ENCODE measurements at regions not wholly inside any gene's neighbourhood (a gene's known extent, or its start where the extent isn't known, plus 50 kb on each side); places are given as distances from the start of the nearest gene placed in this dataset.
"Not testable (repeated sequence)": the region's sequence is repeated elsewhere in the genome, so short reads cannot be mapped to it uniquely, and the experiment has no call there.

DNA sequence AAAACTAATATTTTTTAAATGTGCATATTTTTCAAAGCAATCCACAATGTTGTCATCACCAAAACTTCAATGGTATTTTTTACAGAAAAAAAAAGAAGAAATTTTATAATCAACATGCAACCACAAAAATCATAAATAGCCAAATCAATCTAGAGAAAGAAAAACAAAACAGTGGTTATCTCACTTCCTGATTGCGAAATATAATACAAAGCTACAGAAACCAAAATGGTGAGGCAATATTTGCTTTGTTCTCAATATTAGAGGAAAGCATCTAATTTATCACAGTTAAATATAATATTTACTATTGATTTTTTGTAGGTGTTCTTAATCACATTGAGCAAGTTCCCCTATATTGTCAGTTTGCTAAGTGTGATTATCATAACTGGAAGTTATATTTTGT is 720.7 kb upstream of the ADGRB3 start:
- Histone ChIP-seq H3K36me3 (replicated peaks; ENCODE audit: insufficient read depth, low read depth) (no peaks in the 10 kb centered on the region), H3K79me2 (no peaks in the 10 kb centered on the region), H3K27me3 (no peaks in the 10 kb centered on the region), H3K9me2 (replicated peaks; ENCODE audit: insufficient read depth) (peaks cover 3% of the 10 kb centered on the region), H2AFZ (no peak overlapping the region), H3K27ac (no peak overlapping the region), H4K20me1 (ENCODE audit: insufficient read depth, poor library complexity, severe bottlenecking) (no peaks in the 10 kb centered on the region), H3K4me2 (no peak overlapping the region), H3K4me1 (ENCODE audit: insufficient read depth) (no peaks in the 10 kb centered on the region), H3K4me3 (no peak overlapping the region), H3K9me3 (ENCODE audit: low read depth) (no peaks in the 10 kb centered on the region)
- 83% methylated on average over 1 of the region's 1 CpG for WGBS (ENCODE audit: low lambda C conversion rate, missing lambda C conversion rate)
- TF ChIP-seq EZH2 (IDR thresholded peaks at IDR 0.05; ENCODE audit: borderline replicate concordance), result no peak
- no peak for TF ChIP-seq CTCF (IDR thresholded peaks at IDR 0.05; ENCODE audit: poor library complexity)
- no peak for TF ChIP-seq EZH2phosphoT487 (IDR thresholded peaks at IDR 0.05; ENCODE audit: low read depth, severe bottlenecking, unreplicated experiment)
- no peak for DNase-seq (ENCODE audit: low spot score)

GRCh38 chr6:67909354-67909753 is 725.7 kb upstream of the ADGRB3 start:
- H3K4me3 ChIP-seq, result no peak overlapping the region
- TF ChIP-seq CTCF (IDR thresholded peaks at IDR 0.05; ENCODE audit: poor library complexity) (no peak), EZH2phosphoT487 (IDR thresholded peaks at IDR 0.05; ENCODE audit: low read depth, severe bottlenecking, unreplicated experiment) (no peak), EZH2 (IDR thresholded peaks at IDR 0.05; ENCODE audit: borderline replicate concordance) (no peak)
- no peaks in the 10 kb centered on the region for H4K20me1 ChIP-seq (ENCODE audit: insufficient read depth, poor library complexity, severe bottlenecking)
- H3K9me2 ChIP-seq (replicated peaks; ENCODE audit: insufficient read depth), result peaks cover 3% of the 10 kb centered on the region
- H3K4me1 ChIP-seq (ENCODE audit: insufficient read depth), result no peaks in the 10 kb centered on the region
- WGBS (ENCODE audit: low lambda C conversion rate, missing lambda C conversion rate), result 80% methylated on average over 2 of the region's 2 CpGs
- H2AFZ ChIP-seq, result no peak overlapping the region
- no peaks in the 10 kb centered on the region for H3K36me3 ChIP-seq (replicated peaks; ENCODE audit: insufficient read depth, low read depth)
- H3K9me3 ChIP-seq (ENCODE audit: low read depth), result no peaks in the 10 kb centered on the region
- H3K79me2 ChIP-seq, result no peaks in the 10 kb centered on the region
- no peak for DNase-seq (ENCODE audit: low spot score)
- no peaks in the 10 kb centered on the region for H3K27me3 ChIP-seq
- no peak overlapping the region for H3K4me2 ChIP-seq
- H3K27ac ChIP-seq, result no peak overlapping the region

- 73% methylated on average over 2 of the region's 2 CpGs for WGBS (ENCODE audit: low lambda C conversion rate, missing lambda C conversion rate)
- Histone ChIP-seq H3K79me2 (no peaks in the 10 kb centered on the region), H4K20me1 (ENCODE audit: insufficient read depth, poor library complexity, severe bottlenecking) (no peaks in the 10 kb centered on the region)
Observed at GRCh38 chr6:67908379-67908778, 726.7 kb upstream of the ADGRB3 start.

DNA sequence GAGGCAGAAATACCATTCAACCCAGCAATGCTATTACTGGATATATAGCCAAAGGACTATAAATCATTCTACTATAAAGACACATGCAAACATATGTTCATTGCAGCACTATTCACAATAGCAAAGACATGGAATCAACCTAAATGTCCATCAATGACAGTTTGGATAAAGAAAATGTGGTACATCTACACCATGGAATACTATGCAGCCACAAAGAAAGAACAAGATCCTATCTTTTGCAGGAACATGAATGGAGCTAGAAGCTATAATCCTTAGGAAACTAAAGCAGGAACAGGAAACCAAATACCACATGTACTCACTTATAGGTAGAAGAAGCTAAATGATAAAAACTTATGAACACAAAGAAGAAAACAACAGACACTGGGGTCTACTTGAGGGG is 730.3 kb upstream of the ADGRB3 start:
- H3K4me1 ChIP-seq (ENCODE audit: insufficient read depth); H3K4me2 ChIP-seq; H3K27ac ChIP-seq; H3K9me2 ChIP-seq (replicated peaks; ENCODE audit: insufficient read depth); H3K36me3 ChIP-seq (replicated peaks; ENCODE audit: insufficient read depth, low read depth); H3K27me3 ChIP-seq; H2AFZ ChIP-seq; H3K4me3 ChIP-seq; H3K9me3 ChIP-seq (ENCODE audit: low read depth); DNase-seq (ENCODE audit: low spot score); H3K79me2 ChIP-seq; H4K20me1 ChIP-seq (ENCODE audit: insufficient read depth, poor library complexity, severe bottlenecking): not testable (repeated sequence)

More at GRCh38 chr6:67908379-67908778, 726.7 kb upstream of the ADGRB3 start:
- Histone ChIP-seq H3K27me3 (no peaks in the 10 kb centered on the region), H3K4me3 (no peak overlapping the region), H3K9me3 (ENCODE audit: low read depth) (no peaks in the 10 kb centered on the region), H3K36me3 (replicated peaks; ENCODE audit: insufficient read depth, low read depth) (no peaks in the 10 kb centered on the region), H2AFZ (no peak overlapping the region), H3K4me1 (ENCODE audit: insufficient read depth) (no peaks in the 10 kb centered on the region), H3K4me2 (no peak overlapping the region), H3K27ac (no peak overlapping the region), H3K9me2 (replicated peaks; ENCODE audit: insufficient read depth) (peaks cover 3% of the 10 kb centered on the region)
- TF ChIP-seq CTCF (IDR thresholded peaks at IDR 0.05; ENCODE audit: poor library complexity), result no peak
- TF ChIP-seq EZH2 (IDR thresholded peaks at IDR 0.05; ENCODE audit: borderline replicate concordance), result no peak
- TF ChIP-seq EZH2phosphoT487 (IDR thresholded peaks at IDR 0.05; ENCODE audit: low read depth, severe bottlenecking, unreplicated experiment), result no peak
- no peak for DNase-seq (ENCODE audit: low spot score)

All from hepatocyte (in vitro differentiated cells).